ENCODE measurements at regions not wholly inside any gene's neighbourhood (a gene's known extent, or its start where the extent isn't known, plus 50 kb on each side); places are given as distances from the start of the nearest gene placed in this dataset.

DNA sequence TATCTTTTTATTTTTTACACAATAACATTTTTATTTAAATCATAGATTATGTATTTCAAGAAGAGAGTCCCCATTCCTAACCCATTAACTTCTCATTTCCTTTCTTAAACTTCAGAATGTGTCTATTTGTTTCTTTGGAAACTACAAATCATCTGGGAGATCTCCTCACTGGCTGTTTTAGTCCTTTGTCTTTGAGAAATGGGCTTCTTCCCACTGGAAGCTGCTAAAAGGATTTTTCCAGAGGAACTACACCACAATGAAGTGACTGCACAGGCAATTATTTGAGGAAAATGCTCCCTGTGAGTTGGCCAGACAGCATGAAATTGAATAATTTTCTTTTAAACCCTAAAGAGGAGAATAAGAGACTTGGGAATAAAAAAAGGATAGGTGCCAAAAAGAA, 119.1 kb downstream of the TENT5A start:
- Histone ChIP-seq H3K36me3 (ENCODE audit: control insufficient read depth, insufficient read depth, low read length) (no peaks in the 10 kb centered on the region), H3K4me3 (ENCODE audit: low read depth, low read length) (no peak overlapping the region), H3K27me3 (ENCODE audit: control insufficient read depth, insufficient read depth, low read length) (no peaks in the 10 kb centered on the region)
- POLR2A ChIA-PET: no interaction called here
- no peak for DNase-seq (ENCODE audit: low read depth)
- no peak for TF ChIP-seq CTCF (IDR thresholded peaks at IDR 0.05; ENCODE audit: insufficient read depth, low read depth, low read length)
- CTCF ChIA-PET: no interaction called here

- Histone ChIP-seq H3K4me3 (ENCODE audit: low read depth, low read length) (no peak overlapping the region), H3K36me3 (ENCODE audit: control insufficient read depth, insufficient read depth, low read length) (no peaks in the 10 kb centered on the region), H3K27me3 (ENCODE audit: control insufficient read depth, insufficient read depth, low read length) (no peaks in the 10 kb centered on the region)
- ChIA-PET CTCF (no interaction called here), POLR2A (no interaction called here)
- TF ChIP-seq CTCF (IDR thresholded peaks at IDR 0.05; ENCODE audit: insufficient read depth, low read depth, low read length): no peak
- no peak for DNase-seq (ENCODE audit: low read depth)
Observed at GRCh38 chr6:81630719-81631118, 121.8 kb downstream of the TENT5A start.

- ChIA-PET POLR2A (no interaction called here), CTCF (no interaction called here)
- no peak for TF ChIP-seq CTCF (IDR thresholded peaks at IDR 0.05; ENCODE audit: insufficient read depth, low read depth, low read length)
- Histone ChIP-seq H3K4me3 (ENCODE audit: low read depth, low read length) (no peak overlapping the region), H3K36me3 (ENCODE audit: control insufficient read depth, insufficient read depth, low read length) (no peaks in the 10 kb centered on the region), H3K27me3 (ENCODE audit: control insufficient read depth, insufficient read depth, low read length) (no peaks in the 10 kb centered on the region)
- DNase-seq (ENCODE audit: low read depth): no peak
Observed at GRCh38 chr6:81625216-81625615, 127.3 kb downstream of the TENT5A start.

DNA sequence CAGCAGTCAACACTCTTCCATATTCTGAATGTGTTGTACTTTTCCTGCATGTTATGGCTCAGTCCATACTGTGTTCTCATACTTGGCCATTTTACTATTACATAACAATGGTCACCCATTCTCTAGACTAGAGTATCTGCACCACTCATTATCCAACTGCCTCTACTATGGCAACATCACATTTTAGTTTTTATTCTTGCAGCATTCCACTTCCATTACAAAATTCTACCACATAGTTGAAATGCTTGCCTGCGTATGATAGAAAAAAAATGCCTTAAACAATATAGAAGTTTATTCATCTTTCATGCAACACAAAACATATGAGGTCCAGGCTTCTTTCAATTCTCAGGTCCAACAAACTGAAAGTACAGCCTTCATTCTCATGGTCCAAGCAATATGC, 128.0 kb downstream of the TENT5A start:
- Histone ChIP-seq H3K36me3 (ENCODE audit: control insufficient read depth, insufficient read depth, low read length) (no peaks in the 10 kb centered on the region), H3K27me3 (ENCODE audit: control insufficient read depth, insufficient read depth, low read length) (no peaks in the 10 kb centered on the region), H3K4me3 (ENCODE audit: low read depth, low read length) (no peak overlapping the region)
- POLR2A ChIA-PET: no interaction called here
- CTCF ChIA-PET: interaction anchor here (0.6 kb wide), 1 partner anchor 143 kb away, joined by 3 read pairs; no protein-coding TSS in a partner anchor
- no peak for TF ChIP-seq CTCF (IDR thresholded peaks at IDR 0.05; ENCODE audit: insufficient read depth, low read depth, low read length)
- no peak for DNase-seq (ENCODE audit: low read depth)

DNA sequence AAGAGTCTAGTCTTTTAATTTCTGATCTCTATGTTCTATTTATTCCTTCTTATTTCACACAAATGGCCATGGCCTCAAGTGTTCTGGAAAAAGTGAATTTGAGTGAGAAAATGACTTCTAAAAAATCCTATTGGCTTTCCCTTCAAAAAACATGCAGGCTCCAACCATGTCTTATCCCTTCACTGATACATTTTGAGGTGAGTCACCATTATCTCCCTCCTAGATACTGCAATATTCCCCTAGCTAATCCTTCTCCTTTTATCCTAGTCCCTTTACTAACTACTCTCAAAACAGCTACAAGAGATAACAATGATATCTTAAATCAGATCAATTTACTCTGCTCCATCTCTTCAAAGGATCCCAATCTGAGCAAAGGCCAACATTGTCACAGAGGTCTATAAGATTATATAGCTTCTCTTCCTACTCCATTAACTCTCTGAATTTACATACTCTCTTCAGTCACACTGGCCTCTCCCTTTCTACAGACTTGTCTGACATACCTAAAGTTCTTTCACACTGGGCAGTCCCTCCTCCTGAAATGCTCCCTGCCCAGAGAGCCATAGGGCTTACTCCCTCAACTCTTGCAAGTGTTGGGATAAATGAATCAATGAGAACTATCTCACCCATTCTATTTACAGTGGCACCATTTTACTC, 129.2 kb downstream of the TENT5A start:
- TF ChIP-seq CTCF (IDR thresholded peaks at IDR 0.05; ENCODE audit: insufficient read depth, low read depth, low read length): no peak
- Histone ChIP-seq H3K36me3 (ENCODE audit: control insufficient read depth, insufficient read depth, low read length) (no peaks in the 10 kb centered on the region), H3K4me3 (ENCODE audit: low read depth, low read length) (no peak overlapping the region), H3K27me3 (ENCODE audit: control insufficient read depth, insufficient read depth, low read length) (no peaks in the 10 kb centered on the region)
- POLR2A ChIA-PET: no interaction called here
- no peak for DNase-seq (ENCODE audit: low read depth)
- CTCF ChIA-PET: no interaction called here
